ENCODE measurements at regions not wholly inside any gene's neighbourhood (a gene's known extent, or its start where the extent isn't known, plus 50 kb on each side); places are given as distances from the start of the nearest gene placed in this dataset.
"Not testable (repeated sequence)": the region's sequence is repeated elsewhere in the genome, so short reads cannot be mapped to it uniquely, and the experiment has no call there.

GRCh38 chr6:67887747-67888545, 747.1 kb upstream of the ADGRB3 start:
- no peak for DNase-seq

GRCh38 chr6:67887419-67887746, 747.7 kb upstream of the ADGRB3 start:
- DNase-seq, result no peak

- DNase-seq, result no peak
Observed at GRCh38 chr6:67886840-67887292, 748.2 kb upstream of the ADGRB3 start.

- DNase-seq, result no peak
Observed at GRCh38 chr6:67886036-67886707, 748.9 kb upstream of the ADGRB3 start.

- DNase-seq, result no peak
Observed at GRCh38 chr6:67885081-67886033, 749.7 kb upstream of the ADGRB3 start.

GRCh38 chr6:67884442-67884841, 750.6 kb upstream of the ADGRB3 start:
- no peak for DNase-seq

- DNase-seq, result no peak
Observed at GRCh38 chr6:67883500-67884366, 751.3 kb upstream of the ADGRB3 start.

- DNase-seq, result no peak
Observed at GRCh38 chr6:67882436-67883311, 752.4 kb upstream of the ADGRB3 start.

GRCh38 chr6:67881706-67882065, 753.4 kb upstream of the ADGRB3 start:
- DNase-seq, result no peak

- no peak for DNase-seq
Observed at GRCh38 chr6:67880939-67881705, 754.0 kb upstream of the ADGRB3 start.

GRCh38 chr6:67880343-67880742, 754.7 kb upstream of the ADGRB3 start:
- not testable (repeated sequence) for DNase-seq

- not testable (repeated sequence) for DNase-seq
Observed at GRCh38 chr6:67879928-67880327, 755.2 kb upstream of the ADGRB3 start.

GRCh38 chr6:67879105-67879904, 755.8 kb upstream of the ADGRB3 start:
- DNase-seq, result not testable (repeated sequence)

- not testable (repeated sequence) for DNase-seq
Observed at GRCh38 chr6:67878216-67878615, 756.9 kb upstream of the ADGRB3 start.

GRCh38 chr6:67877288-67877687, 757.8 kb upstream of the ADGRB3 start:
- no peak for DNase-seq

- no peak for DNase-seq
Observed at GRCh38 chr6:67875877-67876383, 759.2 kb upstream of the ADGRB3 start.

GRCh38 chr6:67870321-67870720, 764.8 kb upstream of the ADGRB3 start:
- no peak for DNase-seq

GRCh38 chr6:67863346-67863745, 771.7 kb upstream of the ADGRB3 start:
- DNase-seq, result no peak

GRCh38 chr6:67854098-67854497, 781.0 kb upstream of the ADGRB3 start:
- no peak for DNase-seq
